Immature natural killer cell (primary cell): ENCODE measurements at regions not wholly inside any gene's neighbourhood (a gene's known extent, or its start where the extent isn't known, plus 50 kb on each side); places are given as distances from the start of the nearest gene placed in this dataset.
"Not testable (repeated sequence)": the region's sequence is repeated elsewhere in the genome, so short reads cannot be mapped to it uniquely, and the experiment has no call there.

Source experiments
- DNase-seq, 3 donors: peaks; one replicate each; pipeline ENCODE4 v3.0.0; 2022; ENCODE audit warnings: mixed read lengths in 1 of 3
- H3K27ac Mint-ChIP-seq, 6 donors: one replicate each; pipeline ENCODE4 v1.8.0; 2020; ENCODE audit warnings: mixed read lengths in 6 of 6, mild to moderate bottlenecking in 5 of 6, inconsistent platforms in 4 of 6, moderate library complexity in 3 of 6
- H3K27me3 Mint-ChIP-seq, 3 donors: one replicate each; pipeline ENCODE4 v1.8.0; 2020 to 2021; ENCODE audit warnings: low read depth in 3 of 3, mild to moderate bottlenecking in 3 of 3, mixed read lengths in 3 of 3, moderate library complexity in 3 of 3, inconsistent platforms in 1 of 3
- H3K36me3 Mint-ChIP-seq, 3 donors: one replicate each; pipeline ENCODE4 v1.8.0; 2020; ENCODE audit warnings: mixed read lengths in 3 of 3, inconsistent platforms in 2 of 3, mild to moderate bottlenecking in 2 of 3
- H3K4me1 Mint-ChIP-seq, 2 donors: one replicate each; pipeline ENCODE4 v1.8.0; 2020; ENCODE audit warnings: inconsistent platforms in 2 of 2, mild to moderate bottlenecking in 2 of 2, mixed read lengths in 2 of 2, moderate library complexity in 1 of 2
- H3K4me3 Mint-ChIP-seq, 5 donors: one replicate each; pipeline ENCODE4 v1.8.0; 2020; ENCODE audit warnings: mild to moderate bottlenecking in 5 of 5, mixed read lengths in 5 of 5, inconsistent platforms in 3 of 5, moderate library complexity in 3 of 5
- H3K9me3 Mint-ChIP-seq, 6 donors: one replicate each; pipeline ENCODE4 v1.8.0; 2020; ENCODE audit warnings: mild to moderate bottlenecking in 6 of 6, mixed read lengths in 6 of 6, inconsistent platforms in 4 of 6, moderate library complexity in 3 of 6

DNA sequence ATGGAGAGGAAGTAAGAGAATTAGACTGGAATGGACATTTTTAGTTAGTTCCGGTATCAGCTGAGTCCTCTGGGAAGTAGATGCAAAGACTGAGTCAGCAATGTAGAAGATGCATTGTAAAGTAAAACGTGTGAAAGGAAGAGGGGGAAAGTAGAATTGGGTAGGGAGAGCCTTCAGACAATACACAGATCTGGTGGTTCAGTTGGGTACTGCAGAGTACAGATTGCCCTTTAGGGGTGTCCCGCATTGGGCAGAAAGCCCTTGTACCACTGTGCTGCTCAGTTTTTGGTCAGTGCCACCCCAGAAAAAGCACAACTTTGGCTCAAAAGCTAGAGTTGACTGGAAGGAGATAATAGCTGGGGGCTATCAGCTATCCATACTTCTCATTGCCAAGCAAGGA is 247.4 kb downstream of the KBTBD8 start:
- peaks cover 0 to 6% (median 5%) of the 10 kb centered on the region in 3 donors for H3K27me3 Mint-ChIP-seq

DNA sequence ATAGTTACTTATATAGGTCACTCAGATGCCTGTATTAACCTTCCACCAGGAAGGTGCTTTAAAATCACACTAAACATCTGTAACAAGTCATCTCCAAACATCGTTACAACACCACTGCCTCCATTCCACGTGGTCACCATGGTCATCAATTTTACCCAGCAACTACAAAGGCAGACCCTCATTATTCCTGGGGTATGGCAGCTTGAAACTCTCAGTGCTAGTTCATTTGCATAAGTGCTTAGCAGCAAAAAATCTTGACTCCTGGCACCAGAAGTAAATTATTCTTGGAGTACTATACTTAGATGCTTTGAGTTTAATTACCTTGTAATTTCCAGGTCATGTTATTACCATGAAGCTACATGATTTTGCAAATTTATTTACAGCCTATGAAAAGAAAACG is 250.6 kb downstream of the KBTBD8 start:
- Mint-ChIP-seq H3K4me1 (no peaks in the 10 kb centered on the region), H3K27me3 (peaks cover 0 to 5% (median 3%) of the 10 kb centered on the region in 3 donors), H3K9me3 (peaks cover 0 to 28% (median 10%) of the 10 kb centered on the region in 6 donors), H3K36me3 (no peaks in the 10 kb centered on the region), H3K4me3 (no peak overlapping the region), H3K27ac (no peak overlapping the region)
- DNase-seq = no peak

More for the DNA sequence above, 247.4 kb downstream of the KBTBD8 start:
- Mint-ChIP-seq H3K9me3 (peaks cover 0 to 19% (median 2%) of the 10 kb centered on the region in 6 donors), H3K4me3 (no peak overlapping the region), H3K36me3 (no peaks in the 10 kb centered on the region), H3K4me1 (no peaks in the 10 kb centered on the region), H3K27ac (no peak overlapping the region)
- no peak for DNase-seq

DNA sequence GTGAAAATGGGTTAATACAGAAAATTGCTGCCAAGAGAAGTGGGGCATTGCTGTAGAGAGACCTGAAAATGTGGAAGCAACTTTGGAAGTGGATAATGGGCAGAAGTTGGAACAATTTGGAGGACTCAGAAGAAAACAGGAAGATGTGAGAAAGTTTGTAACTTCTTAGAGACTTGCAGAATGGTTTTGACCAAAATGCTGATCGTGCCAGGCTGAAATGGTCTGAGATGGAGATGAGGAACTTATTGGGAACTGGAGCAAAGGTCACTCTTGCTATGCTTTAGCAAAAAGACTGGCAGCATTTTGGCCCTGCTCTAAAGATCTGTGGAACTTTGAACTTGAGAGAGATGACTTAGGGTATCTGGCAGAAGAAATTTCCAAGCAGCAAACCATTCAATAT is 254.8 kb downstream of the KBTBD8 start:
- peaks cover 10 to 32% (median 16%) of the 10 kb centered on the region in 6 donors for H3K9me3 Mint-ChIP-seq
- not testable (repeated sequence) for DNase-seq, H3K27me3 Mint-ChIP-seq, H3K4me3 Mint-ChIP-seq, H3K36me3 Mint-ChIP-seq, H3K4me1 Mint-ChIP-seq, H3K27ac Mint-ChIP-seq

DNA sequence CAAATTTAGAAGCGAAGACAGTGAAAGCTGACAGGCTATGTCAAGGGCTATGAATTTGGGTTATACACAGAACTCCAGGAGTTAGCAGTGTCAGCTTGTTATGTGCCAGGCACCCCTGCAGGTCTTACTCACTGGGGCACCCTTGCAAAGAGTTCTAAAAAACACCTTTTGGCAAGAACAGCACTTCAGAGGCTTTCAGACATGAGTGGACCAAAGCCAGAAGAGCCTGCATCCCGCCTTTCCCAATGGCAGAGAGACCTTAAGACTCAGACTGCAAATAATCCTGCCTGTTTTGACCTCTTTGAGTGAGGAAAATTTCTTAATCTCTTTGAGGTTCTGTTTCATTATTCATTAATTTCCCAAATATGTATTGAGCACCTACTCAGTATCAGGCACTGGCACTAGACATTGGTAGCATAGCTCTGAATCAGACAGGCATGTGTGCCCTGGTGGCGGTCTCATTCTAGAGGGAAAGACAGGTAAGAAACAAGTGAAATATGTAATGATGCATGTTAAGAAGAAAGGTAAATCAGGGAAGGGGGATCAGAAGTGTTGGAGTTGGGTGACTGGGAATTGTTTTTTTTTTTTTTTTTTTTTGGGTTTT is 280.0 kb downstream of the KBTBD8 start:
- H3K9me3 Mint-ChIP-seq = peaks cover 13 to 22% (median 17%) of the 10 kb centered on the region in 6 donors
- H3K36me3 Mint-ChIP-seq = no peaks in the 10 kb centered on the region
- no peak for DNase-seq
- H3K27me3 Mint-ChIP-seq = peaks cover 0 to 2% (median 1%) of the 10 kb centered on the region in 3 donors
- H3K4me3 Mint-ChIP-seq = no peak overlapping the region
- no peaks in the 10 kb centered on the region for H3K4me1 Mint-ChIP-seq
- H3K27ac Mint-ChIP-seq = no peak overlapping the region

DNA sequence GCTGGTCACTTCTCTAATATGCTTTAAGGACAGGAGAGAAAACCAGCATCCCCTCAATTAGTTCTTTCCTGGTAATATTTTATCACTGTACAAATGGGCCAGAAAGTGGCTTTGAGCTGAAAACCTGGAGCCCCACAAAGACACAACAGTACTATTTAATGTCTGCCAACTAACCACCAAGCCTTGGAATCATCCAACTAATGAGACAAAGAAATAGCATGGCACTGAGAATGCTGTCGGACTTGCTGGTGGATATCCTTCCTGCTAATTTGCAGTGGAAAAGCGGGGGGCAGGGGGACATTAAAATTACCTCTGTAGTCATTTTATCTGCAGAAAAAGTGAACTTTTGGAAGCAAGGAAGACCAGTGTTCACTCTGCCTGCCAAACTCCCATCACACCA is 288.5 kb downstream of the KBTBD8 start:
- DNase-seq = no peak
- Mint-ChIP-seq H3K9me3 (peaks cover 4 to 16% (median 7%) of the 10 kb centered on the region in 6 donors), H3K27ac (no peak overlapping the region), H3K4me3 (no peak overlapping the region), H3K4me1 (no peaks in the 10 kb centered on the region), H3K36me3 (no peaks in the 10 kb centered on the region), H3K27me3 (peaks cover 0 to 1% (median 0%) of the 10 kb centered on the region in 3 donors)

DNA sequence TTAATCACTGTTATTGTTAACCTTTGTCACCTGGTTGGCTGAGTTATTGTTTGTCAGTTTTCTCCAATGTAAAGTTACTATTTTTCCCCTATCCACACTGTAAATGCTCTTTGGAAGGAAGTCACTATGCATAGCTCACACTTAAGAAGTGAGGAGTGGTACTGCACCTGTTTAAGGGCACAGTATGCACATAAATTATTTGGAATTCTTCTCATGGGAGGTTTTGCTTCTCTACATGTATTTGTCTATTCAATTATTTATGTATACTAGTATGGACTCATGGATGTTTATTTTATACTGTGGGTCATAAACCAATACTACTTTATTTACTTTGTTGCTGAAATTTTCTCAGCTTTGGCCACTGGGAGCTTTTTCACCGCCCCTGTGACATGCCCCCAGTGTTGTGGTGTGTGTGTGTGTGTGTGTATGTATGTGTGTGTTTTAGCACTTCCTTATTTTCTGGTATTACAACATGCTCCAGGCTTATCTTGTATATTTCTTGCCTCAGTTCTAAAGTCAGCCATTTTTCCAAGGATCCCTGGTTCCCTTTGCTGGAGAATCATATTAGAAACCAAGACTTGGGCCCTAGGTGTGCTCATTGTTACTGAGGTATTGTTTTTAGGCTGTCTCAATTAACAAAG is 290.5 kb downstream of the KBTBD8 start:
- Mint-ChIP-seq H3K36me3 (no peaks in the 10 kb centered on the region), H3K27ac (no peak overlapping the region), H3K27me3 (peaks cover 0 to 1% (median 0%) of the 10 kb centered on the region in 3 donors), H3K9me3 (peaks cover 0 to 13% (median 5%) of the 10 kb centered on the region in 6 donors), H3K4me3 (no peak overlapping the region), H3K4me1 (no peaks in the 10 kb centered on the region)
- no peak for DNase-seq

DNA sequence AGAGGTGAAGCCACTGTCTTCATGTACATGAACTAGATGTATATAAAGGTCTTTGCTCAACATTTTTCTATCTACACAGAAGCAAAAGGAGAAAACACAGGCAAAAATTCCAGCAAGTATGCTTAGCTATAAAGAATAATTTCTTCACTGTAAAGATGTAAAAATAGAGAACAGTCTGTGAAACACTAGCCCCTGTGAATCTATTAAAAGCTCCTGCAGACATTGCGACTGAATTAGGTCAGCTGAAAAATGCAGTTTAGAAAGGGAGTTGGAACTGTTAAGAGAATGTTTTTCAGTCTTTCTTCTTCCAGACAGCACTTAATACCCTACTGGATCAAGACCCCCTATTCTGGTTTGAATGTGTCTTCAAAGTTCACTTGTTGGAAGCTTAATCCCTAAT is 291.5 kb downstream of the KBTBD8 start:
- no peaks in the 10 kb centered on the region for H3K36me3 Mint-ChIP-seq
- H3K27me3 Mint-ChIP-seq = peaks cover 0 to 1% (median 1%) of the 10 kb centered on the region in 3 donors
- no peak overlapping the region for H3K27ac Mint-ChIP-seq

DNA sequence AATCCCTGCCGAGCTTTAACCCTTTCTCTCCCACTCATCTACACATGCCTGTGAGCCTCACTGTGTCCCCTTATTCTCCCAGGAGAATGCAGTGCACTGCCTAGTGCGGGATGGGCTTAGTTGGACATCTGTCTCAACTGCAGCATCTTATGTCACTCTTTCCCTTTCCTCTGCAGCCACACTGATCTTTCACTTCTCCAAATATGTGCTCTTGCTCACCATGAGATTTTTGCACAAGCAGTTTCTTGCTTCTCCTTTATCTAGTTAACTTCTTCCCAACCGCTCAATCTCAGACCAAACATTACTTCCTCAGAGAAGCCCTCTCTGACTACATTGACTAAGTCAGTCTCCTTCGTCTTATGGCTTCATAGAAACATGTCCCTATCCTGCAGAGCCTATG is 292.3 kb downstream of the KBTBD8 start:
- Mint-ChIP-seq H3K36me3 (no peaks in the 10 kb centered on the region), H3K4me1 (no peaks in the 10 kb centered on the region), H3K4me3 (no peak overlapping the region), H3K27me3 (peaks cover 0 to 1% (median 1%) of the 10 kb centered on the region in 3 donors), H3K9me3 (peaks cover 0 to 6% (median 0%) of the 10 kb centered on the region in 6 donors), H3K27ac (no peak overlapping the region)
- DNase-seq = no peak

More for the DNA sequence above, 291.5 kb downstream of the KBTBD8 start:
- Mint-ChIP-seq H3K9me3 (peaks cover 0 to 11% (median 4%) of the 10 kb centered on the region in 6 donors), H3K4me1 (no peaks in the 10 kb centered on the region), H3K4me3 (no peak overlapping the region)
- DNase-seq = no peak

DNA sequence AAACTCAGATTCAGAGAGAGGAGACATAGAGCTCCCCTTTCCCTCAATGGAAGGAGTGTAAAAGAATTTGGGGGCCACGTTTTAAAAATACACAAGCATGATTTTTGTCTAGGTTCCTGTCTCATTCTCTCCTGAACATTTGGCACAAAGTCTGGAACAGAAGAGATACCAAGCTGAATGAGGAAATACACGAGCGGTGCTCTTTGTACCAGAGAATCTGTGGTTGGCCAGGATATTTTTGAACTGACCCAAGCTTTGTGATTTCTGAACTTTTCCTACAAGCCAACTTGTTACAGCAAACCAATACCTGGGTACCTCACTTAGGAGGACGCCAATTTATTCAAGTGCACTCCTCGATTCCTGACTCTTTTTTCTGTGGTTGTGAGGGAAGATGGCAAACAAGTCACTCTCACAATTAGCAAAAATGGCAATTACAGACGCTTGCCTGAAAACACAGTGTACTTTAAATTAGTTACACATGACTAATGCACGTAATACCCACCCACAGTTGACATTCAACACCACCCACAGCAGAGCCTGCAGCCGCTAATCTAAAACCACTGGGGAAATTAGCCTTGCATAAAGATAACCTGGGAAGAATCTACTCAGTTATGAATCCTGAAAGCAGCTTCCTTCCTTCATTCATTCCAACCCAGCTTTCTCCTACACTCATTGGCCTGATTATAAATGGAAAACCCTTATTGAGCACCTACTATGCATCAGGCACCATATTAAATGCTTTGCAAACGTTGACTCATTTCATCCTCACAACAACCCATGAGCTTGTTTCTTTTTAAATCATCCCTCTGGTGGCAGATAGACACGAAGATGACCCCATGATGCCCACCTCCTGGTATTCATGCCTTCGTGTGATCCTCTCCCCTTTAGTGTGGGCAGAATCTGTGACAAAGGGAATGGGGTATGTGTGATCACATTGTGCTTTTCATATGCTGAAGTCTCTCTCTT is 293.5 kb downstream of the KBTBD8 start:
- Mint-ChIP-seq H3K36me3 (no peaks in the 10 kb centered on the region), H3K4me3 (no peak overlapping the region), H3K9me3 (peaks cover 0 to 6% (median 0%) of the 10 kb centered on the region in 6 donors), H3K4me1 (no peaks in the 10 kb centered on the region), H3K27me3 (peaks cover 0 to 1% (median 1%) of the 10 kb centered on the region in 3 donors), H3K27ac (no peak overlapping the region)
- no peak for DNase-seq

DNA sequence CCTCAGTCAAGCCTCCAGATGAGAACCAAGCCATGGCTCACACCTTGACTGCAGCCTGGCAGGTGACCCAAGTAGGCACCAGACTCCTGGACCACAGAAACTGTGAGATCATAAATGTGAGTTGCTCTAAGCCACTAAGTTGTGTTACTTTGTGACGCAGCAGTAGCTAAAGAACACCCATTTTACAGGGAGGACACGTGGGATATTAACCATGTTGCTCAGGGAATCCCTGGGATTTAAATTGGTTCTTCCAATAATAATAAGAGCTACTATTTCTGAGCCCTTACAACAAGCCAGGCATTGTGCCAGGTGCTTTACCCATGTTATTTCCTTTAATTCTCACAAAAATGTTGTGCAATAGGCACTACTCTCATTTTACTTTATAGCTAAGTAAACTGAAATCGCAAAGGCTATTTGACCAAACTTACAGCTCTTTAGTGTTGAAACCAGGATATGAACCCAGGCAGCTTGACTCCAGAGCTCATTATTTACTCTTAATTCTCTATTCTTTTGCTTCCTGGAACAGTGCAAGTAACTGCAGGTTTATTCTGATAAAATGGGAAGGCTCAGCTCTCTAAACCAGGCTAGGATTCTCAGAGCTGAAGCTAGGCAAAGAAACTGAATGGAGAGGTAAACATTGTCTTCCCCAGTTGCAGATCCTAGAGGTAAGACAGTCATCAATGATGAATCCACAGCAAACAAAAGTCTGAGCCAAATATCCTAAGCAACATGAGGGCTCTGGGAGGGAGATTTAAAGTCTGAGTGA is 294.4 kb downstream of the KBTBD8 start:
- Mint-ChIP-seq H3K4me1 (no peaks in the 10 kb centered on the region), H3K36me3 (no peaks in the 10 kb centered on the region), H3K4me3 (no peak overlapping the region), H3K9me3 (peaks cover 0 to 5% (median 0%) of the 10 kb centered on the region in 6 donors), H3K27ac (no peak overlapping the region), H3K27me3 (peaks cover 0 to 1% (median 1%) of the 10 kb centered on the region in 3 donors)
- no peak for DNase-seq

DNA sequence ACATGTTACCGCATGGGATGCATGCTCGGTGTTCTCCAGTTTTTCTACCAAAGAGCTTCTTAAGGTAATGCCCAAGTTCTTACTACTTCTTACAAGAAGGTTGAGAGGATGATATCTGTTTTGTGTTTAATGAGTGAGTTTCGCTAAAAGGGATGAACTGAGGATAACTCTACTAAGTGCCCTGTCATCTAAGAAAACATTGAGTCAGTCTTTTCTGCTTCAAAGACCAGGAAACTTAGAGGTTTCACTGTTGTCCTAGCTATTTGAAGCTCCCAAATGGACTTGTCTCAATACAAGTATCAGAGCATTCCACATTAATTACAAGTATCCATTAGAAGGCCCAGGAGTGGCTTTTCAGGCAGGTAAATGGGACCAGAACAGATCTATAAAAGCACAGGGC is 296.2 kb downstream of the KBTBD8 start:
- H3K27ac Mint-ChIP-seq = no peak overlapping the region
- no peak overlapping the region for H3K4me3 Mint-ChIP-seq
- peaks cover 0 to 1% (median 1%) of the 10 kb centered on the region in 3 donors for H3K27me3 Mint-ChIP-seq
- H3K9me3 Mint-ChIP-seq = peaks cover 0 to 4% (median 0%) of the 10 kb centered on the region in 6 donors
- H3K36me3 Mint-ChIP-seq = no peaks in the 10 kb centered on the region
- no peaks in the 10 kb centered on the region for H3K4me1 Mint-ChIP-seq
- DNase-seq = no peak

DNA sequence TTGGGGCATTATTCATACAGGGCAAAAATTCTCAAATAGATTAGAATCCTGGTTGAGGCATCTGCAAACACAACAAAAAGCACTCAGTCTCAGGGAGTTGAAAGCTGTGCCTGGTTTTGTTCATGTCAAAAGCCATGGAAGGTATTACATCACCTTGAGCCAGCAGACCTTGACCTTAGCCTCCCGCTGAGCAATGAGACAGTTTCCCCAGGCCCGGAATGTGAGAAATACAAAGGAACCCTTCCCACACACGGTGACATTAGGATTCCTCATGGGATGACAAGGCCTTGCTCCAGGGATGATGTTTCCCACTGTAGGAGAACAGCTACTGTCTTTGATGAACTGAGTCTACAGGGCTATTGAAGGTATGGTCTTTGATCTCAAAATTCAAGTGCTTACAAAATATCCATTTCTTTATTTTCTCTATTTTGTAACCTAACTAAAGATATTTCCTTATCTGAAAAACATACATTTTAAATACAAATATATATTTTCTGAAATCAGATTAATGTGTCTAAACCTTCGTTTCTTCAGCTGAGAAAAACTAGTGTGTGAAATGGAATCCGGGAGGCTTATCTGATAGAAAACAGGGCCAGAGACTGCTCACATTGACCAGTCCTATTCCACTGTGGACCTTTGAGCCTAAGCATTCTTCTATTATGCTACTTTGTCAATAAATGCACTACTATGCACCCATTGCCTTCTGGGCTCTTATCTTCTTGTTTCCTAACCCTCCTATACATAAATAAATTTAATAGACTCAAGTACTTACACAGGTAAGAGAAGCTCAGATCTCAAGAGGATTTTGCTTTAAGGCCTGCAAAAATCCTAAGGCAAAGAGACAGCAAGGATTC is 298.2 kb downstream of the KBTBD8 start:
- Mint-ChIP-seq H3K4me1 (no peaks in the 10 kb centered on the region), H3K27ac (no peak overlapping the region), H3K4me3 (no peak overlapping the region), H3K27me3 (peaks cover 0 to 4% (median 1%) of the 10 kb centered on the region in 3 donors), H3K9me3 (peaks cover 0 to 2% (median 0%) of the 10 kb centered on the region in 6 donors), H3K36me3 (no peaks in the 10 kb centered on the region)
- no peak for DNase-seq
